H9 (cell line): ENCODE measurements at regions not wholly inside any gene's neighbourhood (a gene's known extent, or its start where the extent isn't known, plus 50 kb on each side); places are given as distances from the start of the nearest gene placed in this dataset.

Source experiments
- DNase-seq: peaks from one replicate; pipeline ENCODE4 v3.0.0-alpha.2; 2017
- H2AFZ ChIP-seq: one replicate; pipeline ENCODE4 v1.6.1; 2013; ENCODE audit warnings: mild to moderate bottlenecking, low read length, control low read depth, moderate library complexity
- H2AK5ac ChIP-seq: 2 replicates; pipeline ENCODE4 v1.6.1; 2013; ENCODE audit warnings: low read length, control low read depth, mixed read lengths; ENCODE audit not compliant: insufficient read length
- H2BK120ac ChIP-seq: one replicate; pipeline ENCODE4 v1.6.1; 2013; ENCODE audit warnings: low read depth, mild to moderate bottlenecking, low read length, control low read depth, inconsistent platforms; ENCODE audit not compliant: poor library complexity, severe bottlenecking
- H2BK12ac ChIP-seq: 2 replicates; pipeline ENCODE4 v1.6.1; 2013; ENCODE audit warnings: low read length, control low read depth, mixed read lengths, low read depth; ENCODE audit not compliant: insufficient read length
- H2BK15ac ChIP-seq: 2 replicates; pipeline ENCODE4 v1.6.1; 2013; ENCODE audit warnings: low read depth, low read length, control low read depth
- H2BK20ac ChIP-seq: one replicate; pipeline ENCODE4 v1.6.1; 2013; ENCODE audit warnings: low read depth, mild to moderate bottlenecking, low read length, control low read depth, inconsistent platforms; ENCODE audit not compliant: poor library complexity, severe bottlenecking
- H2BK5ac ChIP-seq: 2 replicates; pipeline ENCODE4 v1.6.1; 2013; ENCODE audit warnings: low read length, control low read depth, mixed read lengths; ENCODE audit not compliant: insufficient read length
- H3K14ac ChIP-seq: 2 replicates; pipeline ENCODE4 v1.6.1; 2013; ENCODE audit warnings: low read length, control low read depth; ENCODE audit not compliant: insufficient read depth
- H3K18ac ChIP-seq: 2 replicates; pipeline ENCODE4 v1.6.1; 2013; ENCODE audit warnings: low read depth, mild to moderate bottlenecking, mixed read lengths, low read length, control low read depth; ENCODE audit not compliant: insufficient read length
- H3K23ac ChIP-seq: 2 replicates; pipeline ENCODE4 v1.6.1; 2013; ENCODE audit warnings: low read length, control low read depth, mixed read lengths, low read depth; ENCODE audit not compliant: insufficient read length
- H3K23me2 ChIP-seq: 2 replicates; pipeline ENCODE4 v1.6.1; 2013; ENCODE audit warnings: low read depth, mild to moderate bottlenecking, mixed read lengths, low read length, control low read depth; ENCODE audit not compliant: insufficient read length, poor library complexity, severe bottlenecking
- H3K27ac ChIP-seq: 2 replicates; pipeline ENCODE4 v1.5.1; 2013; ENCODE audit warnings: low read length, control low read depth, mixed read lengths, low read depth; ENCODE audit not compliant: insufficient read length
- H3K27me3 ChIP-seq: 2 replicates; pipeline ENCODE4 v1.6.1; 2013; ENCODE audit warnings: low read length, control low read depth, inconsistent platforms; ENCODE audit not compliant: insufficient read depth
- H3K4ac ChIP-seq: 2 replicates; pipeline ENCODE4 v1.6.1; 2013; ENCODE audit warnings: low read depth, mild to moderate bottlenecking, control low read depth, inconsistent platforms, low read length, moderate library complexity
- H3K4me1 ChIP-seq: 2 replicates; pipeline ENCODE4 v1.6.1; 2013; ENCODE audit warnings: low read length, control low read depth, inconsistent platforms; ENCODE audit not compliant: insufficient read depth
- H3K4me2 ChIP-seq: 2 replicates; pipeline ENCODE4 v1.6.1; 2013; ENCODE audit warnings: low read length, control low read depth, mixed read lengths; ENCODE audit not compliant: insufficient read length, insufficient read depth
- H3K56ac ChIP-seq: 2 replicates; pipeline ENCODE4 v1.6.1; 2013; ENCODE audit warnings: low read depth, mild to moderate bottlenecking, mixed read lengths, low read length, control low read depth; ENCODE audit not compliant: insufficient read length
- H3K79me1 ChIP-seq: 2 replicates; pipeline ENCODE4 v1.6.1; 2013; ENCODE audit warnings: low read depth, mild to moderate bottlenecking, moderate library complexity, low read length, control low read depth, inconsistent platforms; ENCODE audit not compliant: insufficient read depth, poor library complexity, severe bottlenecking
- H3K79me2 ChIP-seq: 2 replicates; pipeline ENCODE4 v1.6.1; 2013; ENCODE audit warnings: low read length, control low read depth, inconsistent platforms; ENCODE audit not compliant: insufficient read depth
- H3K9ac ChIP-seq: 2 replicates; pipeline ENCODE4 v1.6.1; 2013; ENCODE audit warnings: low read length, control low read depth, mixed read lengths; ENCODE audit not compliant: insufficient read length; ENCODE audit errors: extremely low read depth
- H3K9me3 ChIP-seq: one replicate; pipeline ENCODE4 v1.6.1; 2013; ENCODE audit warnings: low read depth, low read length, inconsistent platforms; ENCODE audit not compliant: control insufficient read depth
- H3T11ph ChIP-seq: one replicate; pipeline ENCODE4 v1.6.1; 2013; ENCODE audit warnings: mild to moderate bottlenecking, low read length, control low read depth, inconsistent platforms
- H4K20me1 ChIP-seq: one replicate; pipeline ENCODE4 v1.6.1; 2013; ENCODE audit not compliant: control insufficient read depth, insufficient read length, insufficient read depth
- H4K5ac ChIP-seq: 2 replicates; pipeline ENCODE4 v1.6.1; 2013; ENCODE audit warnings: low read depth, mild to moderate bottlenecking, mixed read lengths, low read length, control low read depth; ENCODE audit not compliant: insufficient read length
- H4K8ac ChIP-seq: replicated peaks from 2 replicates; pipeline ENCODE4 v1.6.1; 2013; ENCODE audit warnings: low read length, control low read depth, mixed read lengths, low read depth; ENCODE audit not compliant: insufficient read length
- H4K91ac ChIP-seq: 2 replicates; pipeline ENCODE4 v1.6.1; 2013; ENCODE audit warnings: low read depth, mild to moderate bottlenecking, moderate library complexity, mixed read lengths, low read length, control low read depth; ENCODE audit not compliant: insufficient read length
- H3K27ac Mint-ChIP-seq, 3 experiments: 2 replicates in 2 of 3; 3 replicates in 1 of 3; pipeline ENCODE4 v1.8.0; 2020 to 2021; ENCODE audit warnings: mixed read lengths in 3 of 3, mild to moderate bottlenecking in 1 of 3, moderate library complexity in 1 of 3
- H3K27me3 Mint-ChIP-seq: 2 replicates; pipeline ENCODE4 v1.8.0; 2021; ENCODE audit warnings: low read depth, mild to moderate bottlenecking, moderate library complexity, mixed read lengths
- H3K36me3 Mint-ChIP-seq, 3 experiments: 2 replicates in 2 of 3; 3 replicates in 1 of 3; pipeline ENCODE4 v1.8.0; 2020 to 2021; ENCODE audit warnings: low read depth in 3 of 3, mixed read lengths in 3 of 3; ENCODE audit not compliant: insufficient read depth in 1 of 3
- H3K4me1 Mint-ChIP-seq, 2 experiments: 2 replicates each; pipeline ENCODE4 v1.8.0; 2020; ENCODE audit warnings: mixed read lengths in 2 of 2
- H3K4me3 Mint-ChIP-seq, 2 experiments: 2 replicates in 1 of 2; 3 replicates in 1 of 2; pipeline ENCODE4 v1.8.0; 2020 to 2021; ENCODE audit warnings: mild to moderate bottlenecking in 2 of 2, mixed read lengths in 2 of 2, moderate library complexity in 1 of 2
- H3K9me3 Mint-ChIP-seq, 2 experiments: 2 replicates in 1 of 2; 3 replicates in 1 of 2; pipeline ENCODE4 v1.8.0; 2020; ENCODE audit warnings: mild to moderate bottlenecking in 2 of 2, mixed read lengths in 2 of 2, moderate library complexity in 1 of 2
- TF ChIP-seq, protein P1 (sequence below): fragments of 200-600 bp; sonication (generic); conservative IDR thresholded peaks from 3 replicates; pipeline ENCODE4 v1.8.0; 2021; ENCODE audit warnings: antibody characterized with exemption, mild to moderate bottlenecking

DNA sequence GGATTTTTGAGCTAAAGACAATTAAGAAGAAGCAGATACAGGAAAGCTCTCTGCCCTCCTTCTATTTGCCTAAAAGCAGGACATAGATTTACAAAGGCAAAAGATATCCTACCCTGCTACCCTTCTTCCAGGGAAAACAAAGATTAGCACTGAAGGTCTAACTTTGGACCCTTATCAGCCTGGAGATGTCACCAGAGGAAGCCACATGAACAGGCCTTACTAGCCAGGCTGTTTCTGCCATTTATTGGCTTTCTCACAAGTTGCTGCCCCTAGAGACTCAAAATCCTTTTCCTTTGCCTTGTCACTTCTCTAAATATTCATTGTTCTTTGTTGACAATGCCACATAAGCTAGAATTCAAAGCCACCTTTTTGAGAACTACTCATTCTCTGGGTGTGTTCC is 147.3 kb downstream of the B3GNT2 start:
- Histone ChIP-seq H3K9ac (no peak overlapping the region), H3K4me2 (no peak overlapping the region), H3K23ac (no peak overlapping the region), H2BK120ac (no peak overlapping the region), H3K4ac (no peak overlapping the region), H2BK15ac (no peak overlapping the region), H3T11ph (no peak overlapping the region), H3K9me3 (no peaks in the 10 kb centered on the region), H3K79me1 (no peaks in the 10 kb centered on the region), H3K27ac (no peak overlapping the region), H2AK5ac (no peak overlapping the region), H4K20me1 (no peaks in the 10 kb centered on the region), H2BK20ac (no peak overlapping the region), H2AFZ (no peak overlapping the region), H2BK5ac (no peak overlapping the region), H3K18ac (no peak overlapping the region), H3K27me3 (no peaks in the 10 kb centered on the region), H3K23me2 (no peaks in the 10 kb centered on the region), H3K79me2 (no peaks in the 10 kb centered on the region), H4K8ac (no peak overlapping the region), H2BK12ac (no peak overlapping the region), H3K56ac (no peak overlapping the region), H3K4me1 (no peaks in the 10 kb centered on the region; the same call in 1 of the 2 replicates), H3K14ac (no peak overlapping the region), H4K91ac (no peak overlapping the region), H4K5ac (no peak overlapping the region)
- no peaks in the 10 kb centered on the region; a peak in 1 of 5 replicates for H3K9me3 Mint-ChIP-seq
- TF ChIP-seq, protein P1, sequence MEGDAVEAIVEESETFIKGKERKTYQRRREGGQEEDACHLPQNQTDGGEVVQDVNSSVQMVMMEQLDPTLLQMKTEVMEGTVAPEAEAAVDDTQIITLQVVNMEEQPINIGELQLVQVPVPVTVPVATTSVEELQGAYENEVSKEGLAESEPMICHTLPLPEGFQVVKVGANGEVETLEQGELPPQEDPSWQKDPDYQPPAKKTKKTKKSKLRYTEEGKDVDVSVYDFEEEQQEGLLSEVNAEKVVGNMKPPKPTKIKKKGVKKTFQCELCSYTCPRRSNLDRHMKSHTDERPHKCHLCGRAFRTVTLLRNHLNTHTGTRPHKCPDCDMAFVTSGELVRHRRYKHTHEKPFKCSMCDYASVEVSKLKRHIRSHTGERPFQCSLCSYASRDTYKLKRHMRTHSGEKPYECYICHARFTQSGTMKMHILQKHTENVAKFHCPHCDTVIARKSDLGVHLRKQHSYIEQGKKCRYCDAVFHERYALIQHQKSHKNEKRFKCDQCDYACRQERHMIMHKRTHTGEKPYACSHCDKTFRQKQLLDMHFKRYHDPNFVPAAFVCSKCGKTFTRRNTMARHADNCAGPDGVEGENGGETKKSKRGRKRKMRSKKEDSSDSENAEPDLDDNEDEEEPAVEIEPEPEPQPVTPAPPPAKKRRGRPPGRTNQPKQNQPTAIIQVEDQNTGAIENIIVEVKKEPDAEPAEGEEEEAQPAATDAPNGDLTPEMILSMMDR: no peak
- no peak for DNase-seq
- H3K4me3 Mint-ChIP-seq: no peak overlapping the region
- H3K4me1 Mint-ChIP-seq: peaks cover 23 to 37% of the 10 kb centered on the region in 2 experiments
- H3K27me3 Mint-ChIP-seq: no peaks in the 10 kb centered on the region; the same call in 1 of the 2 replicates
- H3K27ac Mint-ChIP-seq: no peak overlapping the region
- H3K36me3 Mint-ChIP-seq: peaks cover 0 to 6% (median 0%) of the 10 kb centered on the region in 3 experiments; a peak in 1 of 7 replicates
